GM18870 (cell line): ENCODE measurements at regions not wholly inside any gene's neighbourhood (a gene's known extent, or its start where the extent isn't known, plus 50 kb on each side); places are given as distances from the start of the nearest gene placed in this dataset.
"Not testable (repeated sequence)": the region's sequence is repeated elsewhere in the genome, so short reads cannot be mapped to it uniquely, and the experiment has no call there.

Experiments
- ATAC-seq: cut with Tn5 transposase; IDR thresholded peaks from one replicate; pipeline ENCODE4 v1.9.1; 2021; ENCODE audit warnings: moderate library complexity; ENCODE audit not compliant: unreplicated experiment

- no peak for ATAC-seq
These were observed 650.2 kb downstream of the SUCLG1 start for GRCh38 chr2:83808878-83809277.

GRCh38 chr2:83802604-83803003, 656.5 kb downstream of the SUCLG1 start:
- ATAC-seq: no peak

- ATAC-seq: no peak
These were observed 663.3 kb downstream of the SUCLG1 start for GRCh38 chr2:83795777-83796176.

- ATAC-seq: not testable (repeated sequence)
These were observed 668.6 kb downstream of the SUCLG1 start for GRCh38 chr2:83790467-83790866.

- ATAC-seq: not testable (repeated sequence)
These were observed 669.4 kb downstream of the SUCLG1 start for GRCh38 chr2:83789674-83790073.

- not testable (repeated sequence) for ATAC-seq
These were observed 670.0 kb downstream of the SUCLG1 start for GRCh38 chr2:83788938-83789566.

GRCh38 chr2:83787189-83787588, 671.9 kb downstream of the SUCLG1 start:
- ATAC-seq: no peak

- no peak for ATAC-seq
These were observed 672.9 kb downstream of the SUCLG1 start for GRCh38 chr2:83786140-83786539.

- no peak for ATAC-seq
These were observed 674.1 kb downstream of the SUCLG1 start for GRCh38 chr2:83784947-83785346.

GRCh38 chr2:83784315-83784714, 674.8 kb downstream of the SUCLG1 start:
- ATAC-seq: no peak

GRCh38 chr2:83782122-83782521, 677.0 kb downstream of the SUCLG1 start:
- no peak for ATAC-seq

GRCh38 chr2:83764447-83765005, 694.6 kb downstream of the SUCLG1 start:
- no peak for ATAC-seq

GRCh38 chr2:83757329-83757728, 701.8 kb downstream of the SUCLG1 start:
- ATAC-seq: no peak

GRCh38 chr2:83756219-83756618, 702.9 kb downstream of the SUCLG1 start:
- no peak for ATAC-seq

GRCh38 chr2:83747141-83747540, 711.9 kb downstream of the SUCLG1 start:
- no peak for ATAC-seq

GRCh38 chr2:83744855-83745254, 714.2 kb downstream of the SUCLG1 start:
- ATAC-seq: no peak

- ATAC-seq: no peak
These were observed 716.8 kb downstream of the SUCLG1 start for GRCh38 chr2:83742117-83742782.

GRCh38 chr2:83730223-83730622, 728.9 kb downstream of the SUCLG1 start:
- no peak for ATAC-seq

- ATAC-seq: no peak
These were observed 733.3 kb downstream of the SUCLG1 start for GRCh38 chr2:83725735-83726134.

- ATAC-seq: no peak
These were observed 753.9 kb downstream of the SUCLG1 start for GRCh38 chr2:83705146-83705545.

- ATAC-seq: no peak
These were observed 755.5 kb downstream of the SUCLG1 start for GRCh38 chr2:83703598-83703997.

- ATAC-seq: no peak
These were observed 762.2 kb downstream of the SUCLG1 start for GRCh38 chr2:83696838-83697237.
